ENCODE measurements at regions not wholly inside any gene's neighbourhood (a gene's known extent, or its start where the extent isn't known, plus 50 kb on each side); places are given as distances from the start of the nearest gene placed in this dataset.

- Mint-ChIP-seq H3K27ac (no peak overlapping the region), H3K4me3 (no peak overlapping the region), H3K36me3 (ENCODE audit: low read depth) (no peaks in the 10 kb centered on the region), H3K27me3 (peaks cover 7% of the 10 kb centered on the region), H3K4me1 (no peaks in the 10 kb centered on the region)
- no peak for ATAC-seq
- H3K9me3 ChIP-seq (ENCODE audit: control insufficient read depth, low read length, poor library complexity, severe bottlenecking), result no peaks in the 10 kb centered on the region
- no peak for DNase-seq
Measured at GRCh38 chr3:59270921-59271320, 221.1 kb upstream of the CFAP20DC start.

DNA sequence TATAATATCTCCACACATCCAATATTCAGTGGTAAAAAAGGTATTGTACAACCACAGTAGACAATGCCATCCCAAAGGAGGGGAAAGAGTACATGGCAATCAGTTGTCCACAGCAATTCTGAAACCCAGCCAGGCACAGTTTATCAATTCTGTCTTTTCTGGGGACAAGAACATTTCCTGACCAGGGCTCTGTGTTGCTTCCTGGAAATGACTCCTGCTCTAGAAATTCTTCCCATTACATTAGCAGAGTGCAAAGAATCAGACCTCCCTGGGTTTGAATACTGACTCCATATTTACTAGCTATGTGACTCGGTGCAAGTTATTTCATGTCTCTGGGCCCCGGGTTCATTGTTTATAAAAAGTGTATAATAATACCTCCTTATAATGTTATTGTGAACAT lies 220.4 kb upstream of the CFAP20DC start:
- Mint-ChIP-seq H3K4me1 (no peaks in the 10 kb centered on the region), H3K27me3 (peaks cover 7% of the 10 kb centered on the region), H3K4me3 (no peak overlapping the region), H3K36me3 (ENCODE audit: low read depth) (no peaks in the 10 kb centered on the region), H3K27ac (no peak overlapping the region)
- ATAC-seq (no peak), DNase-seq (no peak)
- H3K9me3 ChIP-seq (ENCODE audit: control insufficient read depth, low read length, poor library complexity, severe bottlenecking), result no peaks in the 10 kb centered on the region

GRCh38 chr3:59268170-59268569 lies 218.3 kb upstream of the CFAP20DC start:
- Mint-ChIP-seq H3K36me3 (ENCODE audit: low read depth) (no peaks in the 10 kb centered on the region), H3K4me1 (no peaks in the 10 kb centered on the region), H3K4me3 (no peak overlapping the region), H3K27me3 (peaks cover 7% of the 10 kb centered on the region), H3K27ac (no peak overlapping the region)
- ATAC-seq (no peak), DNase-seq (no peak)
- peaks cover 2% of the 10 kb centered on the region for H3K9me3 ChIP-seq (ENCODE audit: control insufficient read depth, low read length, poor library complexity, severe bottlenecking)

DNA sequence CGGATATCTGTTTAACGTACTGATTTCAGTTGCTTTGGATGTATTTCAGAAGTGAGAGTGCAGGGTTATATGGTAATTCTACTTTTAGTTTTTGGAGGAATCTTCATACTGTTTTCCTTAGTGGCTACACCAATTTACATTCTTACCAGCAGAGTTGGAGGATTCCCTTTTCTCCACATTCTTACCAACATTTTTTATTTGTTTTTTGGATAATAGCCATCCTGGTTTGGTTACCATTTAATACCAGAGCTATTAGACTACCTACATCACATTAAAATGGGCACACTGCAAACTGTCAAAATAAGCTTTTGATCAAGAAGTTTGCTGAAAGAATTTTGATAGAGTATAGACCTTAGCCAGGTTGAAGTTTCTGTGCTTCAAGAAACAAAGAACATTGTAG lies 217.2 kb upstream of the CFAP20DC start:
- no peak overlapping the region for H3K27ac Mint-ChIP-seq
- no peak overlapping the region for H3K4me3 Mint-ChIP-seq
- DNase-seq, result no peak
- no peak for ATAC-seq
- H3K27me3 Mint-ChIP-seq, result peaks cover under 1% of the 10 kb centered on the region
- H3K4me1 Mint-ChIP-seq, result no peaks in the 10 kb centered on the region
- H3K9me3 ChIP-seq (ENCODE audit: control insufficient read depth, low read length, poor library complexity, severe bottlenecking), result peaks cover 2% of the 10 kb centered on the region
- no peaks in the 10 kb centered on the region for H3K36me3 Mint-ChIP-seq (ENCODE audit: low read depth)

DNA sequence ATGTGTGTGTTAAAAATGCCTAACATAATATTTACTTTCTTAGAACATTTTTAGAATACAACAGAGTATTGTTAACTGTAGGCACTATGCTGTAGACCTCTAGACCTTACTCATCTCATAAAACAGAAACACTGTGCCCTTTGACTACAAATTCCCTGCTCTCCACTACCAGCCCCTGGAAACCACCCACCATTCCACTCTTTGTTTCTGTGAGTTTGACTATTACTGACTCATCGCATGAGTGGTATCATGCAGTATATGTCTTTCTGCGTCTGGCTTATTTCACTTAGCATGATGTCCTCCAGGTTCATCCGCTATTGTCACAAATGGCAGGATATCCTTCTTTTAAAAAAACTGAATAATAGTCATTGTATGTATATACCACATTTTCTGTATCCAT lies 216.7 kb upstream of the CFAP20DC start:
- no peak for DNase-seq
- no peak for ATAC-seq
- no peak overlapping the region for H3K27ac Mint-ChIP-seq
- H3K36me3 Mint-ChIP-seq (ENCODE audit: low read depth), result no peaks in the 10 kb centered on the region
- H3K4me3 Mint-ChIP-seq, result no peak overlapping the region
- no peaks in the 10 kb centered on the region for H3K27me3 Mint-ChIP-seq
- H3K4me1 Mint-ChIP-seq, result no peaks in the 10 kb centered on the region
- peaks cover 2% of the 10 kb centered on the region for H3K9me3 ChIP-seq (ENCODE audit: control insufficient read depth, low read length, poor library complexity, severe bottlenecking)

DNA sequence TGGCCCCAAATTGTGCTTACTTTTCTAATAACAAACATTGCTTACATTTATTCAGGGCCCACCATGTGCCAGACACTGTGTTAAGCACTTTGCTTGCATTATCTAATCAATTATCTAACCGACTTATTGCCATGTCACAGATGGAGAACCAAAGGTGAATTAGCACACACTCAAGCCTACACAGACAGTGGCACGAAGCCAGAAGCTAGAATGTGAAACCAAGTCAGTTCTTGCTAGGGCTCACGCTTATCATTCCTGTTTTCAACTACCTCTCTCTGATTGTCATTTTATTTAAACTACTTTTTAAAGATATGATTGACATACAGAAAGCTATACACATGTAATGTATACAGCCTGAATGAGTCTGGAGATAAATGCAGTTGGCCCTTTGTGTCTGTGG lies 215.7 kb upstream of the CFAP20DC start:
- Mint-ChIP-seq H3K27ac (no peak overlapping the region), H3K27me3 (no peaks in the 10 kb centered on the region), H3K4me1 (no peaks in the 10 kb centered on the region), H3K36me3 (ENCODE audit: low read depth) (no peaks in the 10 kb centered on the region), H3K4me3 (no peak overlapping the region)
- no peak for DNase-seq
- no peak for ATAC-seq
- H3K9me3 ChIP-seq (ENCODE audit: control insufficient read depth, low read length, poor library complexity, severe bottlenecking), result peaks cover 2% of the 10 kb centered on the region

DNA sequence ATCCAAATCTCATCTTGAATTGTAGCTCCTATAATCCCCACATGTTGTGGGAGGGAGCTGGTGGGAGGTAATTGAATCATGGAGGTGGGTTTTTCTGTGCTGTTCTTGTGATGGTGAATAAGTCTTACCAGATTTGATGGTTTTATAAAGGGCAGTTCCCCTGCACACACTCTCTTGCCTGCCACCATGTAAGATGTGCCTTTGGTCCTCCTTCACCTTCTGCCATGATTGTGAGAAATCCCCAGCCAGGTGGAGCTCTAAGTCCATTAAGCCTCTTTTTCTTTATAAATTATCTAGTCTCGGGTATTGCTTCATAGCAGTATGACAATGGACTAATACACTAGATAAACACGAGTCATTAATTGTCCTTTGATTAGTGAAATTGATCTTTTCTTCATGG lies 214.5 kb upstream of the CFAP20DC start:
- H3K9me3 ChIP-seq (ENCODE audit: control insufficient read depth, low read length, poor library complexity, severe bottlenecking), result peaks cover 2% of the 10 kb centered on the region
- H3K27me3 Mint-ChIP-seq, result no peaks in the 10 kb centered on the region
- no peak overlapping the region for H3K4me3 Mint-ChIP-seq
- no peak for DNase-seq
- no peaks in the 10 kb centered on the region for H3K4me1 Mint-ChIP-seq
- H3K36me3 Mint-ChIP-seq (ENCODE audit: low read depth), result no peaks in the 10 kb centered on the region
- H3K27ac Mint-ChIP-seq, result no peak overlapping the region
- ATAC-seq, result no peak

- ATAC-seq (no peak), DNase-seq (no peak)
- Mint-ChIP-seq H3K4me1 (no peaks in the 10 kb centered on the region), H3K27me3 (no peaks in the 10 kb centered on the region), H3K27ac (no peak overlapping the region), H3K4me3 (no peak overlapping the region), H3K36me3 (ENCODE audit: low read depth) (no peaks in the 10 kb centered on the region)
- H3K9me3 ChIP-seq (ENCODE audit: control insufficient read depth, low read length, poor library complexity, severe bottlenecking), result peaks cover 2% of the 10 kb centered on the region
Measured at GRCh38 chr3:59263152-59263551, 213.3 kb upstream of the CFAP20DC start.

- DNase-seq (no peak), ATAC-seq (peak; percentile 16)
- no peak overlapping the region for H3K4me3 Mint-ChIP-seq
- no peaks in the 10 kb centered on the region for H3K27me3 Mint-ChIP-seq
- peaks cover 2% of the 10 kb centered on the region for H3K9me3 ChIP-seq (ENCODE audit: control insufficient read depth, low read length, poor library complexity, severe bottlenecking)
- H3K27ac Mint-ChIP-seq, result no peak overlapping the region
- H3K36me3 Mint-ChIP-seq (ENCODE audit: low read depth), result no peaks in the 10 kb centered on the region
- no peaks in the 10 kb centered on the region for H3K4me1 Mint-ChIP-seq
Measured at GRCh38 chr3:59262076-59262498, 212.3 kb upstream of the CFAP20DC start.

DNA sequence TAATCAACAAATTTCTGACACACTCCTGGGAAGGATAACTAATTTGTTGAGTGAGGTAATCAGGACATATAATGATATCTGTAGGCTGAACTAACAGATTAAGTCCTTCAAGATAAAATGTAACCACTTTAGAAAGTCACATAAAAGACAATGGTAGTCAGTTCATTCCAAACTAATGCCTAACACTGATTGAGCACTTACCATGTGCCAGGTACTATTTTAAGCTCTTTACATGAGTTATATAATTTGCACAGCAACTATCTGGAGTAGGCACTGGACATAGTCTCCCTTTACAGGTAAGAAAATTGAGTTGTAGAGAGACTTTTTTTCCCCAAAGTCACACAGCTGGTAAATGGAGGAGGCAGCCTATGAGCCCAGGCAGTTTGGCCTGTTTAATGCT lies 211.2 kb upstream of the CFAP20DC start:
- no peak overlapping the region for H3K4me3 Mint-ChIP-seq
- H3K9me3 ChIP-seq (ENCODE audit: control insufficient read depth, low read length, poor library complexity, severe bottlenecking), result peaks cover 2% of the 10 kb centered on the region
- H3K27me3 Mint-ChIP-seq, result no peaks in the 10 kb centered on the region
- ATAC-seq (no peak), DNase-seq (no peak)
- no peak overlapping the region for H3K27ac Mint-ChIP-seq
- no peaks in the 10 kb centered on the region for H3K36me3 Mint-ChIP-seq (ENCODE audit: low read depth)
- H3K4me1 Mint-ChIP-seq, result no peaks in the 10 kb centered on the region

- Mint-ChIP-seq H3K27me3 (no peaks in the 10 kb centered on the region), H3K36me3 (ENCODE audit: low read depth) (no peaks in the 10 kb centered on the region), H3K27ac (no peak overlapping the region), H3K4me1 (no peaks in the 10 kb centered on the region), H3K4me3 (no peak overlapping the region)
- ATAC-seq (no peak), DNase-seq (no peak)
- no peaks in the 10 kb centered on the region for H3K9me3 ChIP-seq (ENCODE audit: control insufficient read depth, low read length, poor library complexity, severe bottlenecking)
Measured at GRCh38 chr3:59258550-59259260, 208.9 kb upstream of the CFAP20DC start.

DNA sequence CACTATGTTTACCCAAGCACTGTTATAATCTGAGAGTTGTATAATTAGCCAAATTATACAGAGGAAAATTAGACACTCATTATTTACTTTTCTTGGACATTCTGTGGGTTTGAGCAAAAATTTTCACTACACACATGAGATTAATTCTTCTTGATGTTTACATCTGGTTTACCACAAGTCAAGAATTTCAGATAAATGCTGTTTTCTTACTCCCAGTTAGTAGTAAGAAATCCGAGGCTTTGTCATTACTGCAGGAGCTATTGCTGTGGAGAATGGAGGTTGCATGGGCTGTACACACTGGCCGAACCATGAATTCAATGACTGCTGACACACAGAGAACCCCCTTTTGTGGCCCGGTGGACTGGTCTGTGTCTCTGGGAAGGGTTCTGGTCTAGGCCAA lies 207.7 kb upstream of the CFAP20DC start:
- H3K27me3 Mint-ChIP-seq, result no peaks in the 10 kb centered on the region

GRCh38 chr3:59256230-59256629 lies 206.4 kb upstream of the CFAP20DC start:
- ATAC-seq, result no peak
- no peaks in the 10 kb centered on the region for H3K9me3 ChIP-seq (ENCODE audit: control insufficient read depth, low read length, poor library complexity, severe bottlenecking)
- no peak overlapping the region for H3K27ac Mint-ChIP-seq
- no peaks in the 10 kb centered on the region for H3K27me3 Mint-ChIP-seq
- H3K4me1 Mint-ChIP-seq, result no peaks in the 10 kb centered on the region
- H3K4me3 Mint-ChIP-seq, result no peak overlapping the region
- DNase-seq, result no peak
- H3K36me3 Mint-ChIP-seq (ENCODE audit: low read depth), result no peaks in the 10 kb centered on the region

More for the DNA sequence above, 207.7 kb upstream of the CFAP20DC start:
- Mint-ChIP-seq H3K4me1 (no peaks in the 10 kb centered on the region), H3K4me3 (no peak overlapping the region), H3K27ac (no peak overlapping the region), H3K36me3 (ENCODE audit: low read depth) (no peaks in the 10 kb centered on the region)
- ATAC-seq (no peak), DNase-seq (no peak)
- no peaks in the 10 kb centered on the region for H3K9me3 ChIP-seq (ENCODE audit: control insufficient read depth, low read length, poor library complexity, severe bottlenecking)

DNA sequence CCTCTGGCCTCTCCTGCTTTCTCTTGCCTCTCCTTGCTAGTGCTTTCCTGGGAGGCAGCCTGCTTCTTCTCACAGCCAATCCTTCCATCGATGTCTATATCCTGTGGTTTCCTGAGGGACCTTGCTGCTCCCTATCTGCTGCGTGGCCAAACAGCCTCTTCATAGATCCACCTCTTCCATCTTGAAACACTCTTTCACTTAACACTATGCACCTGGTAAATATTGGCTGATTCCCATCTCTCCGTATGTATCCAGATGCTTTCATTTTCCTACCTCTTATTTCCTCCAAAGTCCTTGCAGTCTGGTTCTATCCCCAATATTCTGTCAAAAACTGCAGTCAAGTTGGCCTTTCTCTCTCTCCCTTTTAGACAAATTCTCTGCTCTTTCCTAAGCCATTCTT lies 205.2 kb upstream of the CFAP20DC start:
- no peaks in the 10 kb centered on the region for H3K4me1 Mint-ChIP-seq
- H3K9me3 ChIP-seq (ENCODE audit: control insufficient read depth, low read length, poor library complexity, severe bottlenecking), result no peaks in the 10 kb centered on the region
- no peak overlapping the region for H3K4me3 Mint-ChIP-seq
- no peaks in the 10 kb centered on the region for H3K27me3 Mint-ChIP-seq
- no peak overlapping the region for H3K27ac Mint-ChIP-seq
- no peaks in the 10 kb centered on the region for H3K36me3 Mint-ChIP-seq (ENCODE audit: low read depth)
- ATAC-seq (no peak), DNase-seq (no peak)

All from T-helper 17 cell (primary cell).